Left kidney (tissue), 1 donor: ENCODE measurements at regions not wholly inside any gene's neighbourhood (a gene's known extent, or its start where the extent isn't known, plus 50 kb on each side); places are given as distances from the start of the nearest gene placed in this dataset.

Source experiments
- DNase-seq: peaks from one replicate; pipeline ENCODE4 v3.0.0-alpha.2; 2013

GRCh38 chr11:109864151-109864661 is 229.0 kb upstream of the ZC3H12C start:
- no peak for DNase-seq

DNA sequence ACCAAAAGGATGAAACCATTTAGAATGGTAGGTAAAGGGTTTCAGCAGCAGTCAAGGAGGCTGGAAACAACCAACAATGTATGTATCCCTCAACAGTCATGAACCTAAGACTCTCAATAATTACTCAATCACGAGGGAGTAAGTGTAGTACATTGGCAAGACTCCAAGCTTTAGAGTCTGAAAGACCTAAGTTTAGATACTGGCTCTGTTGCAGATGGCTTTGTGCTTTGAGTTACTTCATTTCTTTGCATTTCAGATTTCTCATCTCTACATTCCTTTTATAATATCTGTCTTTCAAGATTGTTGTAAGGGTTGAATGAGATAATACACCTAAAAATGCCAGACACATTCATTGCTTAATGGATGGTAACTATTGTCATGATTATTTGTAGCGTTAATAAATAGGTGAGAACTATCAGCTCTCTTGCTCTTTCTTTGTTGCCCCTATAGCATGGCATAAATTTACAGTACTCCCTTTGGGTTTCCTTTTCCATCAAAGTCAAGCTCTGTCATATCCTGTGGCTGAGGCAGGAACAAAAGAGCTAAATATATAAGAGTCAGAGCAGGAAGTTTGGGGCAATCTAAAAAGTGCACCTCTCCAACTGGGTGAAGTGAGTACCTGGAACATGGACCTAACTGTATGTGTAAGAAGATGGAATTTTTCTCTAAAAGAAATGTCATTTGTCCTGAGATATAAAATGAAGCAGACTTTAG is 228.2 kb upstream of the ZC3H12C start:
- no peak for DNase-seq

- DNase-seq: no peak
These were observed 227.5 kb upstream of the ZC3H12C start for GRCh38 chr11:109865548-109866186.

GRCh38 chr11:109867784-109868183 is 225.4 kb upstream of the ZC3H12C start:
- DNase-seq: no peak

GRCh38 chr11:109869536-109869935 is 223.7 kb upstream of the ZC3H12C start:
- DNase-seq: no peak

GRCh38 chr11:109870297-109870696 is 222.9 kb upstream of the ZC3H12C start:
- no peak for DNase-seq

DNA sequence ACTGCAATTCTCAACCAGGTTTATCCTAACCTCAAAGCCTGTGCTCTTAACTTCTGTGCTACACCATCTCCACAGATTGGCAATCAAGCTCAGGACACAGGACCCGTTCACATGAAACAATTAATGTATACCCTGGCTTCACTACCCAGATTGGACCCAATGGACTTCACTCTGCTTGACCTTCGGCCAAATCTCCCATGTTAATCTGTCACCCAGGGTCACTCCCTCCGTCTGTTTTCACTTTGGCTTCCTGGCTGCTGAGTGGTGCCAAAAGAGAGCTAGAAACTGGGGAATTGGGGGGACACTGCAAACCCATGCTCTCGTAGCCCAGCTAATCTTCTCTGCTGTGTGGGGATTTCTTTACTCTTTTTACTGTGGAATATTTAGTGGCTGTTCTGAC is 216.1 kb upstream of the ZC3H12C start:
- no peak for DNase-seq

DNA sequence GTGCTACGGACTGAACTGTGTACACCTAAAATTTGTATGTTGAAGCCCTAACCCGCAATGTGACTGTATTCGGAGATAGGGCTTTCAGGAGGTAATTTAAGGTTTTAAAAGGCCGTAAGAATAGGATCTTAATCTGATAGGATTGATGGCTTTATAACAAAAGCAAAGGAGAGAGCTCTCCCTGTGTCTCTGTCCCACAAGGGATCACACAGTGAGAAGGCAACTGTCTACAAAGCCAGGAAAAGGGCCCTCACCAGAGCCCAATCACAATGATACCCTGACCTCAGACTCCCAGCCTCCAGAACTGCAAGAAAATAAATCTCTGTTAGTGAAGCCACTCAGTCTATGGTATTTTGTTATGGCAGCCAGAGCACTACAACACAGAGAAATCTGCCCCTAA is 208.7 kb upstream of the ZC3H12C start:
- no peak for DNase-seq

DNA sequence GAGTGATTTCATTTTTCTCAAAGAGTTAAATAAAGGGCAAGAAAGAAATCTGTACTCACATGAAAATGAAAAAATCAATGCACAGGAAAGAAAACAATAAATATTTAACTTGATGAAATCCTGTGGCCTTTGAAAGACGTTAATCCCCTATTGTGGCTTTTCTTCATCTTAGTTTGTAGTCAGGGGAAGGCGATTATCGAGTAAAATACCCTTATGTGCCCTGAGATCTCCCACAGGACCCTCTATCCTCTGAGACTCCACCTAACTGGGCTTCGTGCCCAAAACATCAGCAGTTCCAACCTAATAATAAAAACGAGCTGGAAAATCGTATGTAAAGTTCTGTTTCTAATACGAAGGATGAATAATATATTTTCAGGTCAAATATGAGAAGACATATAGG is 208.2 kb upstream of the ZC3H12C start:
- no peak for DNase-seq

GRCh38 chr11:109892321-109892794 is 200.8 kb upstream of the ZC3H12C start:
- no peak for DNase-seq

- no peak for DNase-seq
These were observed 198.9 kb upstream of the ZC3H12C start for GRCh38 chr11:109894242-109894641.

GRCh38 chr11:109898592-109898991 is 194.6 kb upstream of the ZC3H12C start:
- DNase-seq: no peak

DNA sequence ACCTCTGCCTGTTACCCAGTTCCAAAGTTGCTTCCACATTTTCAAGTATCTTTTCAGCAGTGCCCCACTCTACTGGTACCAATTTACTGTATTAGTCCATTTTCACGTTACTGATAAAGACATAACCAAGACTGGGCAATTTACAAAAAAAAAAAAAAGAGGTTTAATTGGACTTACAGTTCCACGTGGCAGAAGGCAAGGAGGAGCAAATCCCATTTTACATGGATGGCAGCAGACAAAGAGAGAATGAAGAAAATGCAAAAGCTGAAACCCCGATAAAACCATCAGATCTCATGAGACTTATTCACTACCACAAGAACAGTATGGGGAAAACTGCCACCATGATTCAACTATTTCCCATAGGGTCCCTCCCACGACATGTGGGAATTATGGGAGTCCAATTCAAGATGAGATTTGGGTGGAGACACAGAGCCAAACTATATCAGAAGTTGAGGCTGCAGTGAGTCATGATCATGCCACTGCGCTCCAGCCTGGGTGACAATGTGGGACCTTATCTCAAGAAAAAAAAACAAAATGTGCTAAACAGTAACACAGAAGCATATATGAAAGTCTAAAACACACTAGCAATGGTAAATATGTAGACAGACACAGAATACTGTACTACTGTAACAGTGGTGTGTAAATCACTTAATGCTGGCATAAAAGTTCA is 190.3 kb upstream of the ZC3H12C start:
- DNase-seq: no peak

DNA sequence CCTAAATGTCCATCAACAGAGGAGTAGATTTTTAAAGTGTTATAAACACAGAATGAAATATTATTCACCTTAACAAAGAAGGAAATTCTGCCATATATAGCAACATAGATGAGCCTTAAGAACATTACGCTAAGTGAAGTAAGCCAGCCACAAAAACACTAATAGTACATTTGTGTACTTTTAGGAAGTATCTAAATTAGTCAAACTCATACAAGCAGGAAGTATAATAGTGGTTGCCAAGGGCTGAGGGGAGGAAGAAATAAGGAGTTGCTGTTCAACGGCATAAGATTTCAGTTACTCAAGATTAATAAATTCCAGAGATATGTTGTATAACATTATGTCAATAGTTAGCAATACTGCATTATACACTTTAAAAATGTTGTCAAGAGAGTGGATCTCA is 181.7 kb upstream of the ZC3H12C start:
- no peak for DNase-seq

DNA sequence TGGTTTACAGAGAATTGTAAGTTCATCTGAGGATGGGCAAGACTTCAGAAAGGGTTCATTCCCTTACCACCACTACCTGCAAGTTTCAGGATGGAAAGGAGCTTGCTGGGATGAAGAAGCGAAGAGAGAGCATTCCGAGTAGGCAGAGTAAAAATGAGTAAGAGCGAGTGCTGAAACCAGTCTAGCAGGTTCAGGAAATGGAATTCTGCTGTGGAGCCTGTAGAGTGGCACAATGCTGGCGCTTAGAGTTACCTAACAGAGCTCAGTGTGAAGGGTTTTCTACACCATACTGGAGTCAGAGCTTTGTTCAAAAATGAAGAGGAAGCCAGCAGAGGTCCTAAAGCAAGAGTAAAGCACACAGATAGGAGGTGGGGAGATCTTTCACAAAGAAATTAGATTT is 179.2 kb upstream of the ZC3H12C start:
- DNase-seq: no peak

DNA sequence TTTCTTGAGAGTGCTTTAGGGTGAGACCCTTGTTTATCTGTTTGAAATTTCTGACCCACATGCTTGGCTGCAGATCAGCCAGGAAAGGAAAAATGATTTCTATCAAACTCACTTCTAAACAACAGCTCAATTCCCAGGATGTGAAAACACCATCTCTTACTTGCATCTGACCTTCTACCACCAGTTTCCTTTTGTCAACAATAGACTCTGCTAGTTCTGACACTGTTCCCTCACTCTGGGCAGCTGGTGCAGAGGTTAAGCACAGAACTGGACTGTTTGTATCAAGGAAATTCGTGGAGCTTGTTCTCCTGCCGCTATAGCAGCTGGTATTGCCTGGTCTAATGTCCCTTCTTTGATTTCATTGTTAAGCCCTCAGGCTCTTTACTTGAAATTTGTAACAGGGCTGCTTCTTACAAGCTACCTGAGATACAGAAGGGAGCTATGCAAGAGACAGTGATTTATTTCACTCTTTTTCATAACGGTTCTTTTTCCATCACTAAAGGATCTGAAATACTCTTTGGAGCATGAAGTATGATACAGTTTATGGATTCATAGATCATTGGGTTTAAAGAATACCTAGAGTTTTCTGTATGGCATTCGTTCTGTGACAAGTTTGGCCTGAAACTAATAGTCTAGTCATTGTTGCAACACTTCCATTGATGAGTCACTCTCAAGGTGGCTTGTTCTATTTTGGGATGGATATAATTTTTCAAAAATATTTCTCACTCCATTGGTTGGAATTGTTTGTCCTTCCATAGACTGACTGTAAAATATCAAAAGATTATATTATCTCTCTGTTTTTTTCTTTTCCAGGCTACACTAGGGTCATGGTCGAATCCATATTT is 178.2 kb upstream of the ZC3H12C start:
- DNase-seq: no peak

DNA sequence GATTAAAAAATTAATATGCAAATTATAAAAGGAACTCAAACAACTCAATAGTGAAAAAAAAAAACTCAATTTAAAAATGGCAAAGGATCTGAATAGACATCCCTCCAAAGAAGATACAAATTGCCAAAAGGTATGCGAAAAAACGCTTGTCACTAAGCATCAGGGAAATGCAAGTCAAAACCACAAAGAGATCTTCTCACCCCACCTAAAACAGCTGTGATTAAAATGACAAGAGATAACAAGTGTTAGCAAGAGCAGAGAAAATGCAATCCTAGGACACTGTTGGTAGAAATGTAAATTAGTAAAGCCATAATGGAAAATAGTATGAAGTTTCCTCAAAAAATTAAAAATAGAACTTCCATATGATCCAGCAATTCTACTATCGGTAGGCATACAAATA is 166.3 kb upstream of the ZC3H12C start:
- no peak for DNase-seq

DNA sequence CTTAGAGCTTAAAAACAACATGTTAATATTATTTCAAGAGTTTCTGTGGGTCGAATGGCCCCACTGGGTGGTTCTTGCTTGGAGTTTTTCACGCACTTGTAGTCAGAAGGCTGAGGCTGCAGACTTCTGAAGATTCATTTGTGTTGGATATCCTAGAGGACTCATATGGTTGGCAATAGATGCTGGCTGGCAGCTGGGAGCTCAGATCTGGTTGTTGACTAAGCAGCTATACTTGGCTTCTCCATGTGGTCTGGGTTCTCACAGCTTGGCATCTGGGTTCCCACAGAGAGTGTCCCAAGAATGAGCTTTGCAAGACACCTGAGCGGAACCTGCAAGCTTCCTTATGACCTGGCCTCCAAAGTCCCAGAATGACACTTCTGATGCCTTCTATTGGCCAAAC is 163.9 kb upstream of the ZC3H12C start:
- DNase-seq: no peak

GRCh38 chr11:109933126-109933525 is 160.1 kb upstream of the ZC3H12C start:
- no peak for DNase-seq

GRCh38 chr11:109934151-109934550 is 159.0 kb upstream of the ZC3H12C start:
- DNase-seq: no peak

DNA sequence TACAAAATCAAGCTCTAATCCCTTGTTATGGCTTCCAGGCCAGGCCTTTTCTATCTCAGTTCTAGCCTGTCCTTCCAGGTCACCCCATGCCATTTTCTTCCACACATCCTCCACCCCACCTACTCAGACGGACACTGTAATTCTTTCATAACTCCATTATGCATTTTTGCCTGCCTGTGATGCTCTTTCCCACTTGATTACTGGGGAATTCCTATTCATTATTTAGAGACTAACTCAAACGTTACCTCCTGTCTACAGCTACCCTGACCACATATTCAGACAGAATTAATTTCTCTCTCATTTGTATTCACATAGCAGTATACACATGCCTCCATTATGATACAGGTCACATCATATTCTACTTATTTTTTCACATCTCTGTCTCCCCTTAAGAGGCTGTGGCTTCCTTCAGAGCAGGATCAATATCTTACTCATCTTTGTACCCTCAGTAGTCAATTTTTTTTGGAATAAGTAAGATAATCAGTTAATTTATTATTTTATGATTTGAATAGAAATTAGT is 156.5 kb upstream of the ZC3H12C start:
- DNase-seq: no peak

DNA sequence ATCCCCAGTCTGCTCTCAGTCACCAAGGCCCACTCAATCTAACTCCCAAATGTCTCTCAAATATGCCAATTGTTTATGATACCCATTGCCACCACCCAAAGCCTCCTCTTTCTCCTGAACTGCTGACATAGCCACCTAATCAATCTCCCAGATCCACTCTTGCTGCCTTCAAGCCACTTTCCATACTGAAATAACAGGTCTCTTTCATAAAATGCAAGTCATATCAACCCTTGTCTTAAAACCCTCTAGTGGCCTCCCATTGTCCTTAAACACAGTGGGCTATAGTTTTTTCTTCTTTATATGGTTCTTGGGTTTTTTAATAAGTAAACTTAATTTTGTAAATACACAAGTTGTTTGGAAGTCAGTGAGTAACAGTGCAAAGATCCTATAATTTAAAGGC is 155.2 kb upstream of the ZC3H12C start:
- no peak for DNase-seq
